WTC11 (cell line): ENCODE measurements at regions not wholly inside any gene's neighbourhood (a gene's known extent, or its start where the extent isn't known, plus 50 kb on each side); places are given as distances from the start of the nearest gene placed in this dataset.

Experiments used
- ATAC-seq: fragments of 200-7000 bp; cut with Tn5 transposase; 2 replicates; pipeline ENCODE4 v1.10.0; 2021; ENCODE audit warnings: mild to moderate bottlenecking, moderate library complexity
- CTCF ChIA-PET: fragments of 300-600 bp; sonication (Branson Sonifier 250); formaldehyde crosslinking; loops from one replicate; lab custom pipeline; 2021; ENCODE audit warnings: antibody characterized with exemption; lab: Charles Lee
- POLR2A ChIA-PET: fragments of 350-600 bp; sonication (Branson Sonifier 250); formaldehyde crosslinking; loops from one replicate; lab custom pipeline; 2021; ENCODE audit warnings: antibody characterized with exemption; lab: Charles Lee
- DNase-seq: peaks from one replicate; pipeline ENCODE4 v3.0.0; 2021; ENCODE audit warnings: low spot score
- H3K27ac Mint-ChIP-seq: 2 replicates; pipeline ENCODE4 v1.8.0; 2021; ENCODE audit warnings: mixed read lengths
- H3K27me3 Mint-ChIP-seq: 2 replicates; pipeline ENCODE4 v1.8.0; 2021; ENCODE audit warnings: low read depth, mild to moderate bottlenecking, moderate library complexity, mixed read lengths
- H3K36me3 Mint-ChIP-seq: 2 replicates; pipeline ENCODE4 v1.8.0; 2021; ENCODE audit warnings: mixed read lengths
- H3K4me1 Mint-ChIP-seq: 2 replicates; pipeline ENCODE4 v1.8.0; 2022; ENCODE audit warnings: mixed read lengths
- H3K4me3 Mint-ChIP-seq: 2 replicates; pipeline ENCODE4 v1.8.0; 2021; ENCODE audit warnings: mild to moderate bottlenecking, moderate library complexity, mixed read lengths
- H3K9me3 Mint-ChIP-seq: 2 replicates; pipeline ENCODE4 v1.8.0; 2021; ENCODE audit warnings: mixed read lengths
- ARID4B ChIP-seq: sonication (generic); formaldehyde crosslinking; IDR thresholded peaks from 2 replicates; pipeline ENCODE4 v1.8.0; 2023; ENCODE audit warnings: missing genetic modification reagents, mild to moderate bottlenecking, borderline replicate concordance
- ATF2 ChIP-seq: sonication (generic); formaldehyde crosslinking; IDR thresholded peaks from 2 replicates; pipeline ENCODE4 v1.8.1; 2022; ENCODE audit warnings: low read depth, missing genetic modification reagents, borderline replicate concordance
- ATF6 ChIP-seq: sonication (generic); formaldehyde crosslinking; IDR thresholded peaks from 2 replicates; pipeline ENCODE4 v1.8.1; 2023; ENCODE audit warnings: mild to moderate bottlenecking, missing genetic modification reagents
- ELF4 ChIP-seq: sonication (generic); formaldehyde crosslinking; IDR thresholded peaks from 2 replicates; pipeline ENCODE4 v1.8.1; 2022; ENCODE audit warnings: low read depth, mild to moderate bottlenecking, moderate library complexity, missing genetic modification reagents
- FOXK1 ChIP-seq: sonication (generic); formaldehyde crosslinking; IDR thresholded peaks from 2 replicates; pipeline ENCODE4 v1.8.0; 2022; ENCODE audit warnings: mild to moderate bottlenecking, moderate library complexity, missing genetic modification reagents
- KAT7 ChIP-seq: sonication (generic); formaldehyde crosslinking; IDR thresholded peaks from 2 replicates; pipeline ENCODE4 v1.8.1; 2023; ENCODE audit warnings: missing genetic modification reagents, mild to moderate bottlenecking, borderline replicate concordance
- NFATC4 ChIP-seq: fragments of 250-450 bp; sonication (Bioruptor Pico); IDR thresholded peaks from 2 replicates; pipeline ENCODE4 v1.9.0; 2021; ENCODE audit warnings: mild to moderate bottlenecking
- PREB ChIP-seq: sonication (generic); formaldehyde crosslinking; IDR thresholded peaks from 2 replicates; pipeline ENCODE4 v1.8.1; 2022; ENCODE audit warnings: mild to moderate bottlenecking, missing genetic modification reagents, moderate library complexity, borderline replicate concordance
- USF2 ChIP-seq: sonication (generic); formaldehyde crosslinking; IDR thresholded peaks from 2 replicates; pipeline ENCODE4 v1.8.1; 2023; ENCODE audit warnings: mild to moderate bottlenecking, missing genetic modification reagents, moderate library complexity
- ZNF121 ChIP-seq: sonication (generic); formaldehyde crosslinking; IDR thresholded peaks from 2 replicates; pipeline ENCODE4 v1.8.0; 2023; ENCODE audit warnings: missing genetic modification reagents
- ZNF263 ChIP-seq: sonication (generic); formaldehyde crosslinking; IDR thresholded peaks from 2 replicates; pipeline ENCODE4 v1.8.1; 2022; ENCODE audit warnings: low read depth, mild to moderate bottlenecking, moderate library complexity, missing genetic modification reagents
- ZNF281 ChIP-seq: sonication (generic); formaldehyde crosslinking; IDR thresholded peaks from 2 replicates; pipeline ENCODE4 v1.8.0; 2023; ENCODE audit warnings: mild to moderate bottlenecking, missing genetic modification reagents

- no peaks in the 10 kb centered on the region for H3K36me3 Mint-ChIP-seq
- no peak for DNase-seq
- no peak overlapping the region for H3K4me3 Mint-ChIP-seq
- H3K27me3 Mint-ChIP-seq, result no peaks in the 10 kb centered on the region; the same call in 1 of the 2 replicates
- ChIA-PET POLR2A (no interaction called here), CTCF (no interaction called here)
- peaks cover 10% of the 10 kb centered on the region for H3K4me1 Mint-ChIP-seq
- ATAC-seq, result no peak
- no peak for TF ChIP-seq KAT7
- no peak for TF ChIP-seq ATF6 (CRISPR knock-in tag)
- no peak for TF ChIP-seq USF2 (CRISPR knock-in tag)
- no peak for TF ChIP-seq ZNF121 (CRISPR knock-in tag)
- no peak for TF ChIP-seq PREB
- TF ChIP-seq ELF4, result no peak
- no peak for TF ChIP-seq ZNF263 (CRISPR knock-in tag)
- no peak overlapping the region for H3K27ac Mint-ChIP-seq
- H3K9me3 Mint-ChIP-seq, result no peaks in the 10 kb centered on the region
Measured at GRCh38 chr5:56346741-56347535, 113.8 kb upstream of the ANKRD55 start.

- Mint-ChIP-seq H3K9me3 (no peaks in the 10 kb centered on the region), H3K4me3 (no peak overlapping the region)
- no peak for TF ChIP-seq NFATC4 (CRISPR knock-in tag)
- TF ChIP-seq ATF2 (CRISPR knock-in tag), result no peak
- no peak for TF ChIP-seq FOXK1 (CRISPR knock-in tag)
- TF ChIP-seq ZNF281, result no peak
Measured at GRCh38 chr5:56346044-56346710, 113.0 kb upstream of the ANKRD55 start.

GRCh38 chr5:56345352-56345751 lies 112.2 kb upstream of the ANKRD55 start:
- no peak overlapping the region for H3K27ac Mint-ChIP-seq
- POLR2A ChIA-PET, result no interaction called here
- H3K4me1 Mint-ChIP-seq, result peaks cover 3% of the 10 kb centered on the region; the same call in 1 of the 2 replicates
- no peak overlapping the region for H3K4me3 Mint-ChIP-seq
- CTCF ChIA-PET, result no interaction called here
- H3K36me3 Mint-ChIP-seq, result no peaks in the 10 kb centered on the region
- H3K9me3 Mint-ChIP-seq, result no peaks in the 10 kb centered on the region
- H3K27me3 Mint-ChIP-seq, result no peaks in the 10 kb centered on the region; the same call in 1 of the 2 replicates
- DNase-seq, result no peak
- ATAC-seq, result no peak
- TF ChIP-seq ARID4B (CRISPR knock-in tag), result no peak
- TF ChIP-seq ZNF121 (CRISPR knock-in tag), result no peak
- no peak for TF ChIP-seq USF2 (CRISPR knock-in tag)

More at GRCh38 chr5:56346044-56346710, 113.0 kb upstream of the ANKRD55 start:
- no peak for DNase-seq
- Mint-ChIP-seq H3K27me3 (no peaks in the 10 kb centered on the region; the same call in 1 of the 2 replicates), H3K36me3 (no peaks in the 10 kb centered on the region), H3K4me1 (peaks cover 10% of the 10 kb centered on the region), H3K27ac (no peak overlapping the region)
- no peak for ATAC-seq
- ChIA-PET POLR2A (no interaction called here), CTCF (no interaction called here)
